ENCODE measurements at regions not wholly inside any gene's neighbourhood (a gene's known extent, or its start where the extent isn't known, plus 50 kb on each side); places are given as distances from the start of the nearest gene placed in this dataset.

- TF ChIP-seq CTCF (conservative IDR thresholded peaks at IDR 0.05; ENCODE audit: low read depth, low read length) (no peak), EZH2 (IDR thresholded peaks at IDR 0.05; ENCODE audit: low read length, unreplicated experiment) (no peak)
These were observed 273.8 kb upstream of the IRX4 start for GRCh38 chr5:2156358-2157059.
